Right lobe of liver (tissue), 6 donors: ENCODE measurements at regions not wholly inside any gene's neighbourhood (a gene's known extent, or its start where the extent isn't known, plus 50 kb on each side); places are given as distances from the start of the nearest gene placed in this dataset.

Source experiments
- ATAC-seq, 4 donors: fragments of 200-7000 bp; cut with Tn5 transposase; one replicate each; pipeline ENCODE4 v1.9.1; 2020; ENCODE audit warnings: mild to moderate bottlenecking in 4 of 4, moderate library complexity in 4 of 4
- DNase-seq, 3 donors: peaks; one replicate each; pipeline ENCODE4 v3.0.0-alpha.2; 2020
- H3K27ac ChIP-seq, 3 donors: fragments of 200-600 bp; one replicate each; pipeline ENCODE4 v1.8.0; 2022
- H3K27me3 ChIP-seq, 2 donors: fragments of 200-600 bp; one replicate each; pipeline ENCODE4 v1.8.0; 2022
- H3K36me3 ChIP-seq, 4 donors: fragments of 200-600 bp; sonication (generic) in 1 of 4; one replicate each; pipeline versions ENCODE4 v1.5.1 to v1.8.0; 2017 to 2022; ENCODE audit warnings: control low read depth in 1 of 4
- H3K4me1 ChIP-seq, 4 donors: fragments of 200-600 bp; sonication (generic) in 1 of 4; one replicate each; pipeline versions ENCODE4 v1.5.1 to v1.8.0; 2017 to 2022; ENCODE audit warnings: control low read depth in 1 of 4
- H3K4me3 ChIP-seq, 3 donors: fragments of 200-600 bp; one replicate each; pipeline ENCODE4 v1.8.0; 2022
- H3K9me3 ChIP-seq, 4 donors: fragments of 200-600 bp; sonication (generic) in 1 of 4; one replicate each; pipeline versions ENCODE4 v1.5.1 to v1.8.0; 2017 to 2022; ENCODE audit warnings: control low read depth in 1 of 4
- POLR2A ChIP-seq: fragments of 450-650 bp; IDR thresholded peaks from one replicate; pipeline ENCODE4 v1.6.1; 2017; ENCODE audit warnings: antibody characterized with exemption, mild to moderate bottlenecking
- WGBS: methylation state at CpG from one replicate; pipeline ENCODE4 v1.1.6; 2018; ENCODE audit warnings: low coverage, low lambda C conversion rate; ENCODE audit not compliant: insufficient coverage; ENCODE audit errors: missing lambda C conversion rate; 5-methylcytosine and 5-hydroxymethylcytosine counted together
- intact Hi-C, 2 donors: fragments of 100-400 bp; cut with DNase I; formaldehyde crosslinking; loops; one replicate each; pipeline versions ENCODE4 v1.11.2 to v1.14.1; 2022
- TF ChIP-seq, protein P1 (sequence below), 4 donors: fragments of 200-600 bp in 3 of 4; fragments of 450-650 bp in 1 of 4; IDR thresholded peaks; one replicate each; pipeline versions ENCODE4 v1.5.1 to v1.8.0; 2016 to 2022; ENCODE audit warnings: antibody characterized with exemption in 4 of 4, mild to moderate bottlenecking in 2 of 4
- donor health status: DM: no; HTN: yes; CAD: no.
- donor health status: DM: no; HTN: no; CAD: no.
- donor health status: DM: no; HTN: no; CAD: no.
- donor health status: DM: no; HTN: yes; CAD: no.
- donor health status: DM: no; HTN: yes; CAD: no.

DNA sequence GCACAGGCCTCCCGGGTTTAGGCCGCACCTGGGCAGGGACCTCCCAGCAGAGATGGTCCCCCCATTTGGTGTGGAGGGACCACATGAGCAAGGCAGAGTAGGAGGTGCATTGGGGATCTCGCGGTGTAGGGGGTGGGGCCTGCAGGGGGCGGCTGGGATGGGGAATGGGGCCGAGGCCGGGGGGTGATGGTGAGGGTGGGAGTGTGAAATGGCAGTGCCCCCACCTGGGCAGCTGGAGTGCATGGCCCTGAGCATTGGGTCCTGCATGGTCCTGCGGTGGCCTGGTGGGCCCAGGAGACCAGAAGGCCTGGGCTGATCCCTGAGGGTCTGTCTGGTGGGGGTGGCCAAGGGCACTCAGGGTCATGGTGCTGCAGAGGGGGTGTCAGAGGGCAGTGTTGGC lies 111.8 kb downstream of the KIF26A start:
- H3K27me3 ChIP-seq = no peaks in the 10 kb centered on the region
- DNase-seq (peak in 1 of 3 donors; percentile 37), ATAC-seq (no peak)
- intact Hi-C loops = no loop called here
- 97% methylated on average over 6 of the region's 8 CpGs for WGBS
- no peaks in the 10 kb centered on the region for H3K4me1 ChIP-seq
- H3K4me3 ChIP-seq = no peak overlapping the region
- no peaks in the 10 kb centered on the region for H3K36me3 ChIP-seq
- TF ChIP-seq, protein P1, sequence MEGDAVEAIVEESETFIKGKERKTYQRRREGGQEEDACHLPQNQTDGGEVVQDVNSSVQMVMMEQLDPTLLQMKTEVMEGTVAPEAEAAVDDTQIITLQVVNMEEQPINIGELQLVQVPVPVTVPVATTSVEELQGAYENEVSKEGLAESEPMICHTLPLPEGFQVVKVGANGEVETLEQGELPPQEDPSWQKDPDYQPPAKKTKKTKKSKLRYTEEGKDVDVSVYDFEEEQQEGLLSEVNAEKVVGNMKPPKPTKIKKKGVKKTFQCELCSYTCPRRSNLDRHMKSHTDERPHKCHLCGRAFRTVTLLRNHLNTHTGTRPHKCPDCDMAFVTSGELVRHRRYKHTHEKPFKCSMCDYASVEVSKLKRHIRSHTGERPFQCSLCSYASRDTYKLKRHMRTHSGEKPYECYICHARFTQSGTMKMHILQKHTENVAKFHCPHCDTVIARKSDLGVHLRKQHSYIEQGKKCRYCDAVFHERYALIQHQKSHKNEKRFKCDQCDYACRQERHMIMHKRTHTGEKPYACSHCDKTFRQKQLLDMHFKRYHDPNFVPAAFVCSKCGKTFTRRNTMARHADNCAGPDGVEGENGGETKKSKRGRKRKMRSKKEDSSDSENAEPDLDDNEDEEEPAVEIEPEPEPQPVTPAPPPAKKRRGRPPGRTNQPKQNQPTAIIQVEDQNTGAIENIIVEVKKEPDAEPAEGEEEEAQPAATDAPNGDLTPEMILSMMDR (IDR thresholded peaks at IDR 0.05) = no peak
- TF ChIP-seq POLR2A = no peak
- H3K27ac ChIP-seq = no peak overlapping the region
- H3K9me3 ChIP-seq = no peaks in the 10 kb centered on the region

- Histone ChIP-seq H3K27me3 (no peaks in the 10 kb centered on the region), H3K9me3 (no peaks in the 10 kb centered on the region), H3K36me3 (no peaks in the 10 kb centered on the region), H3K4me3 (no peak overlapping the region), H3K4me1 (no peaks in the 10 kb centered on the region), H3K27ac (no peak overlapping the region)
- WGBS = 60% methylated on average over 9 of the region's 22 CpGs
- intact Hi-C loops = no loop called here
- no peak for DNase-seq
- ATAC-seq = no peak
- TF ChIP-seq, protein P1 (IDR thresholded peaks at IDR 0.05) = no peak
- TF ChIP-seq POLR2A = no peak
Measured at GRCh38 chr14:104252256-104253215, 114.1 kb downstream of the KIF26A start.

- H3K9me3 ChIP-seq = no peaks in the 10 kb centered on the region
- H3K4me1 ChIP-seq = no peaks in the 10 kb centered on the region
- intact Hi-C loops = no loop called here
- WGBS = 70% methylated on average over 2 of the region's 19 CpGs
- ATAC-seq (no peak), DNase-seq (peak in 1 of 3 donors; percentile 49)
- no peaks in the 10 kb centered on the region for H3K27me3 ChIP-seq
- H3K36me3 ChIP-seq = no peaks in the 10 kb centered on the region
- H3K4me3 ChIP-seq = no peak overlapping the region
- no peak overlapping the region for H3K27ac ChIP-seq
- TF ChIP-seq, protein P1 (IDR thresholded peaks at IDR 0.05) = no peak
- no peak for TF ChIP-seq POLR2A
Measured at GRCh38 chr14:104253223-104253822, 114.9 kb downstream of the KIF26A start.

DNA sequence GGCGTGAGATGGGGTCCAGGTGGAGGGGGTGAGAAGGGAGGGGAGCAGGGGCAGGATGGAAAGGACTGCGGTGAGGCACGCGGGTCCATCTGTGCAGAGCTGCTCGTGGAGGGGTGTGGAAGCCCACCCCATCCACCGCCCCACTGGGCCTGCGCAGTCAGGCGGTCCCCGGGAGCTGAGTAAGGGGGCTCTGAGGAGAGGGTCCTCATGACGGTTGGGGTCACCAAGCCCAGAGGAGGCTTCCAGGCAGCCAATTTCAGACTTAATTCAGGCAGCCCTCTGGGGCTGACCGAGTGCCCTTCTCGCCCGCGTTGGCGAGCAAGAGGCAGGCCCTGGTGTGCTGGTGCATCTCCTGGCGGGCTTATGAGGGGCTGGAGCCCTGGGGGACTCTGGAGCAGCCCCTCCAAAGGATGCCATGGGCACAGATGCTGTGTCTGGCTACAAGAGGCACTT lies 115.5 kb downstream of the KIF26A start:
- H3K36me3 ChIP-seq = no peaks in the 10 kb centered on the region
- H3K4me3 ChIP-seq = no peak overlapping the region
- ATAC-seq = no peak
- H3K4me1 ChIP-seq = no peaks in the 10 kb centered on the region
- H3K27me3 ChIP-seq = no peaks in the 10 kb centered on the region
- WGBS = no CpG with 5 or more reads among the region's 16 CpGs
- H3K9me3 ChIP-seq = no peaks in the 10 kb centered on the region
- DNase-seq = peak in 1 of 3 donors; percentile 43
- no peak overlapping the region for H3K27ac ChIP-seq
- intact Hi-C loops = no loop called here
- no peak for TF ChIP-seq POLR2A
- TF ChIP-seq, protein P1 (IDR thresholded peaks at IDR 0.05) = no peak
